ENCODE measurements at regions not wholly inside any gene's neighbourhood (a gene's known extent, or its start where the extent isn't known, plus 50 kb on each side); places are given as distances from the start of the nearest gene placed in this dataset.

DNA sequence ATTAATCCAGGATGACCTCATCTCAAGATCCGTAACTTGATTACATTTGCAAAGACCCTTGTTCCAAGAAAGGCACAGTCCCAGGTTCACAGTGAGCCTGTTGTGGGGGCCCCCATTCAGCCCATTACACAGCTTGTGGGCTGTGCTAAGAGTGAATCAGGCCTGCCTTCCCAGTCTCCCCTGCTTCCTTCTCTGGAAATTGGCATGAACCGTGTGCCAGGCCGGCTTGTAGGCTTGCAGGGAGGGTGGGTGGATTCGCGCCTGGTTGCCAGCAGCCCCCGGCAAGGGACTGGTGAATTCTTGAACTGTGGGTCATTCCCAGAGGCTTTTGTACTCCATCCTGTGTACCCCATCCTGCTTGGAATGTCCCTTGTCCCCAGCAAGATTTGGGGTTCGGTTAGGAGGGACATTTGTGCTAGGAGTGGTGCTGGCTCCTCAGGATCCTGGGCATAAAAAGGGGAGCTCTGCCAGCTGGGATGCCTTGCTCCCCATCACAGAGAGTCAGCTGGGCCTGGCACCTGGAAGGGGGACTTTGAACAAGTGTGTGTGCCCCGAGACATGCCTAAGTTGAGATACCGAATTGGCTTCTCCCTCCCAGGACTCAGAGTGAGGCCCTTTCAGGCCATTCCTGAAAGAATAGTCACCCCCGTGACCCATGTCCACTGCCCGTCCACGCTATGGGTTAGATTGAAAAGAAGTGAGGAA, 818.2 kb downstream of the BRD1 start:
- H3K79me2 ChIP-seq (ENCODE audit: insufficient read depth, low read length): no peaks in the 10 kb centered on the region
- no peaks in the 10 kb centered on the region for H4K20me1 ChIP-seq (ENCODE audit: low read depth, low read length)
- H3K9me2 ChIP-seq (replicated peaks; ENCODE audit: insufficient read depth, low read length): no peaks in the 10 kb centered on the region
- H3K27me3 ChIP-seq (ENCODE audit: low read length): no peaks in the 10 kb centered on the region
- no peak overlapping the region for H3K4me2 ChIP-seq (ENCODE audit: low read depth, low read length, poor library complexity, severe bottlenecking)
- no peak overlapping the region for H3K9ac ChIP-seq (ENCODE audit: low read length)
- H3K27ac ChIP-seq (ENCODE audit: low read depth, low read length): no peak overlapping the region
- TF ChIP-seq, protein P1, sequence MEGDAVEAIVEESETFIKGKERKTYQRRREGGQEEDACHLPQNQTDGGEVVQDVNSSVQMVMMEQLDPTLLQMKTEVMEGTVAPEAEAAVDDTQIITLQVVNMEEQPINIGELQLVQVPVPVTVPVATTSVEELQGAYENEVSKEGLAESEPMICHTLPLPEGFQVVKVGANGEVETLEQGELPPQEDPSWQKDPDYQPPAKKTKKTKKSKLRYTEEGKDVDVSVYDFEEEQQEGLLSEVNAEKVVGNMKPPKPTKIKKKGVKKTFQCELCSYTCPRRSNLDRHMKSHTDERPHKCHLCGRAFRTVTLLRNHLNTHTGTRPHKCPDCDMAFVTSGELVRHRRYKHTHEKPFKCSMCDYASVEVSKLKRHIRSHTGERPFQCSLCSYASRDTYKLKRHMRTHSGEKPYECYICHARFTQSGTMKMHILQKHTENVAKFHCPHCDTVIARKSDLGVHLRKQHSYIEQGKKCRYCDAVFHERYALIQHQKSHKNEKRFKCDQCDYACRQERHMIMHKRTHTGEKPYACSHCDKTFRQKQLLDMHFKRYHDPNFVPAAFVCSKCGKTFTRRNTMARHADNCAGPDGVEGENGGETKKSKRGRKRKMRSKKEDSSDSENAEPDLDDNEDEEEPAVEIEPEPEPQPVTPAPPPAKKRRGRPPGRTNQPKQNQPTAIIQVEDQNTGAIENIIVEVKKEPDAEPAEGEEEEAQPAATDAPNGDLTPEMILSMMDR (IDR thresholded peaks at IDR 0.05; ENCODE audit: insufficient read depth, low read length, poor library complexity, severe bottlenecking): no peak
- TF ChIP-seq EZH2phosphoT487 (conservative IDR thresholded peaks at IDR 0.05; ENCODE audit: low read length): no peak
- H3K9me3 ChIP-seq (ENCODE audit: insufficient read depth, low read length): no peaks in the 10 kb centered on the region
- no peak overlapping the region for H2AFZ ChIP-seq (ENCODE audit: low read depth, low read length, severe bottlenecking)
- no peaks in the 10 kb centered on the region for H3K36me3 ChIP-seq (ENCODE audit: low read length)
- no peaks in the 10 kb centered on the region for H3F3A ChIP-seq (ENCODE audit: insufficient read depth)
- no peak overlapping the region for H3K4me3 ChIP-seq (ENCODE audit: insufficient read depth, low read length, poor library complexity, severe bottlenecking)

DNA sequence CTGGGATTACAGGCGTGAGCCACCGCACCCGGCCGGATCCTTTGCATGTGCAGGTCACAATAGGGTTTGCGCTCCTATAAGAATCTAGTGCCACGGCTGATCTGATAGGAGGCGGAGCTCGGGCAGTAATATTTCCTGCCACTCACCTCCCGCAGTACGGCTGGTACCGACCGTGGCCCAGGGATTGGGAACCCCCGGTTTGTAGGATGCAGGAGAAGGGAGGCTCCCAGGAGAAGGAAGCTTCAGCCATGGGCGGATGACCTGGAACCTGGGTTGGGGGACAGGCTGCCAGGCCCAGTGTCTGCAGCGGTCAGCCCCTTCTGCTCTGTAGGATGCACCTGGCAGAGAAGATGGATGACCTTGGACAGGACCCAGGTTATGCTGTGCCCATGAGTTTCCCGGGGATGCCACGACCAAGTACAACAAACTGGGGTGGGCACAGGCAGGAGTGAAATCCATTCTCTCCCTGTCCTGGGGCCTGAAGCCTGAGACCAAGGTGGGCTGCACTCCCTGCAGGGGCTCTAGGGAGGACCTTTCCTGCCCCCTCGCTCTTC, 818.9 kb downstream of the BRD1 start:
- no peaks in the 10 kb centered on the region for H3K79me2 ChIP-seq (ENCODE audit: insufficient read depth, low read length)
- H3K27me3 ChIP-seq (ENCODE audit: low read length): no peaks in the 10 kb centered on the region
- H3F3A ChIP-seq (ENCODE audit: insufficient read depth): no peaks in the 10 kb centered on the region
- H3K27ac ChIP-seq (ENCODE audit: low read depth, low read length): no peak overlapping the region
- no peak for TF ChIP-seq EZH2phosphoT487 (conservative IDR thresholded peaks at IDR 0.05; ENCODE audit: low read length)
- TF ChIP-seq, protein P1 (IDR thresholded peaks at IDR 0.05; ENCODE audit: insufficient read depth, low read length, poor library complexity, severe bottlenecking): no peak
- no peak overlapping the region for H3K4me3 ChIP-seq (ENCODE audit: insufficient read depth, low read length, poor library complexity, severe bottlenecking)
- H3K36me3 ChIP-seq (ENCODE audit: low read length): no peaks in the 10 kb centered on the region
- H2AFZ ChIP-seq (ENCODE audit: low read depth, low read length, severe bottlenecking): no peak overlapping the region
- no peaks in the 10 kb centered on the region for H4K20me1 ChIP-seq (ENCODE audit: low read depth, low read length)
- no peak overlapping the region for H3K9ac ChIP-seq (ENCODE audit: low read length)
- no peaks in the 10 kb centered on the region for H3K9me2 ChIP-seq (replicated peaks; ENCODE audit: insufficient read depth, low read length)
- H3K4me2 ChIP-seq (ENCODE audit: low read depth, low read length, poor library complexity, severe bottlenecking): no peak overlapping the region
- H3K9me3 ChIP-seq (ENCODE audit: insufficient read depth, low read length): no peaks in the 10 kb centered on the region

DNA sequence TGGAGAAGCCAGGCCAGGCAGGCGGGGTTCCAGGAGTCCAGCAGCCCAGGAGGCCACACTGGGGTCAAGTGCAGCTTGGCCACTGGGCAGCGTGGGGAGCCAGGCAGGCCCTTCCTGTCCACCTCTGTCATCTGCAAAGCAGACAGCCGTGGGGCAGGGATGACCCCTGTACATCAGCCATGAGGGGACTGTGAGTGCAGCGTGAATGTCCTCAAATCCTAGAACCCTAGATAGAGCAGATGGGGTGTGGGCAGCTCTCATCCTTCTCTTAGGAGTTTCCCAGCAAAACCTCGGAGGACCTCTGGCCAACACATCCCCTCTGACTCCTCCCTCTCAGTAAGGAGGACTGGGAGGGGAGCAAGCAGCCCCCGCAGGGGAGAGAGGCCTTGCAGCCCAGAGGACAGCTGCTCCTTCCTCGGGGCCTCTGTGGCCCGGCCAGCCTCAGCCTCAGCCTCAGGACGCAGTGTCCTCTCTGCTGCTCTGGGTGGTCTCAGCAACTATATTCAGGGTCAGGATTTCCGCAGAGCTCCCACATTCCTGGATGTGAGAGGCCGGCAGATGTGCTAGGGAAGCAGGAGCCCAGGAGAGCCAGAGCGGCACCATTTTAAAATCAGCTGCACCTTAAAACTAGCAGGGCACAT, 820.5 kb downstream of the BRD1 start:
- Histone ChIP-seq H3K4me3 (ENCODE audit: insufficient read depth, low read length, poor library complexity, severe bottlenecking) (no peak overlapping the region), H3K27me3 (ENCODE audit: low read length) (0 out of 2 replicates have a peak, but pooled peaks cover 3% of the 10 kb centered on the region), H2AFZ (ENCODE audit: low read depth, low read length, severe bottlenecking) (no peak overlapping the region), H3K79me2 (ENCODE audit: insufficient read depth, low read length) (no peaks in the 10 kb centered on the region), H3F3A (ENCODE audit: insufficient read depth) (no peaks in the 10 kb centered on the region), H3K9ac (ENCODE audit: low read length) (no peak overlapping the region), H3K9me3 (ENCODE audit: insufficient read depth, low read length) (no peaks in the 10 kb centered on the region), H3K9me2 (replicated peaks; ENCODE audit: insufficient read depth, low read length) (no peaks in the 10 kb centered on the region), H3K27ac (ENCODE audit: low read depth, low read length) (no peak overlapping the region), H4K20me1 (ENCODE audit: low read depth, low read length) (no peaks in the 10 kb centered on the region), H3K36me3 (ENCODE audit: low read length) (no peaks in the 10 kb centered on the region), H3K4me2 (ENCODE audit: low read depth, low read length, poor library complexity, severe bottlenecking) (no peak overlapping the region)
- no peak for TF ChIP-seq EZH2phosphoT487 (conservative IDR thresholded peaks at IDR 0.05; ENCODE audit: low read length)
- TF ChIP-seq, protein P1 (IDR thresholded peaks at IDR 0.05; ENCODE audit: insufficient read depth, low read length, poor library complexity, severe bottlenecking): no peak
